SK-N-SH (cell line): ENCODE measurements at regions not wholly inside any gene's neighbourhood (a gene's known extent, or its start where the extent isn't known, plus 50 kb on each side); places are given as distances from the start of the nearest gene placed in this dataset.

ENCODE experiments used
- CTCF ChIA-PET: fragments of 300-600, 350-600 bp; formaldehyde crosslinking; extraction: SDS; loops from one replicate; lab custom pipeline; 2021; lab: Yijun Ruan, JAX
- POLR2A ChIA-PET: fragments of 350-600 bp; sonication (Branson Sonifier 250); formaldehyde crosslinking; extraction: SDS; loops from one replicate; lab custom pipeline; 2020; ENCODE audit warnings: antibody characterized with exemption, inconsistent platforms; lab: Yijun Ruan, JAX
- DNase-seq: peaks from one replicate; pipeline ENCODE4 v3.0.0; 2012
- H2AFZ ChIP-seq: fragments of 200-600 bp; sonication (generic); 2 replicates; pipeline ENCODE4 v1.8.1; 2016; ENCODE audit warnings: antibody characterized with exemption, mild to moderate bottlenecking, low read depth
- H3F3A ChIP-seq: fragments of 200-600 bp; sonication (generic); replicated peaks from 2 replicates; pipeline ENCODE3; 2016; ENCODE audit warnings: antibody characterized with exemption, mild to moderate bottlenecking; ENCODE audit not compliant: insufficient read depth
- H3K27ac ChIP-seq, 2 experiments: fragments of 200-500 bp in 1 of 2; fragments of 200-600 bp in 1 of 2; sonication (Bioruptor generic) in 1 of 2; sonication (generic), shearing (Covaris generic) in 1 of 2; 2 replicates each; pipeline versions ENCODE4 v1.5.1 to v1.6.1; 2014 to 2016; ENCODE audit warnings: low read depth in 2 of 2, inconsistent platforms in 1 of 2, low read length in 1 of 2, mild to moderate bottlenecking in 1 of 2, mixed read lengths in 1 of 2
- H3K27me3 ChIP-seq: fragments of 200-600 bp; sonication (generic), shearing (Covaris generic); 2 replicates; pipeline ENCODE4 v1.6.1; 2016; ENCODE audit warnings: mixed run types; ENCODE audit not compliant: insufficient read depth
- H3K36me3 ChIP-seq, 2 experiments: fragments of 200-500 bp in 1 of 2; fragments of 200-600 bp in 1 of 2; sonication (Bioruptor generic) in 1 of 2; sonication (generic) in 1 of 2; replicated peaks in 1 of 2; 2 replicates each; pipeline versions ENCODE3 to v1.5.1; 2014 to 2016; ENCODE audit warnings: low read length in 1 of 2, mild to moderate bottlenecking in 1 of 2; ENCODE audit not compliant: insufficient read depth in 2 of 2, control insufficient read depth in 1 of 2
- H3K4me1 ChIP-seq, 2 experiments: fragments of 200-500 bp in 1 of 2; fragments of 200-600 bp in 1 of 2; sonication (Bioruptor generic) in 1 of 2; sonication (generic), shearing (Covaris generic) in 1 of 2; 2 replicates each; pipeline versions ENCODE4 v1.5.1 to v1.6.1; 2014 to 2016; ENCODE audit warnings: low read depth in 1 of 2, low read length in 1 of 2, mixed run types in 1 of 2; ENCODE audit not compliant: insufficient read depth in 2 of 2, control insufficient read depth in 1 of 2
- H3K4me2 ChIP-seq: fragments of 200-600 bp; sonication (generic), shearing (Covaris generic); 2 replicates; pipeline ENCODE4 v1.6.1; 2017; ENCODE audit warnings: mixed run types
- H3K4me3 ChIP-seq, 2 experiments: fragments of 200-500 bp in 1 of 2; fragments of 200-600 bp in 1 of 2; sonication (Bioruptor generic) in 1 of 2; sonication (generic), shearing (Covaris generic) in 1 of 2; 2 replicates each; pipeline versions ENCODE4 v1.5.1 to v1.8.1; 2014 to 2016; ENCODE audit warnings: low read depth in 2 of 2, inconsistent platforms in 1 of 2, low read length in 1 of 2, mild to moderate bottlenecking in 1 of 2, mixed read lengths in 1 of 2, moderate library complexity in 1 of 2
- H3K79me2 ChIP-seq: fragments of 200-600 bp; sonication (generic); 2 replicates; pipeline ENCODE4 v1.8.1; 2017; ENCODE audit warnings: mild to moderate bottlenecking; ENCODE audit not compliant: insufficient read depth
- H3K9ac ChIP-seq: fragments of 200-600 bp; sonication (generic); 2 replicates; pipeline ENCODE4 v1.6.1; 2017; ENCODE audit warnings: mixed run types
- H3K9me2 ChIP-seq: fragments of 200-600 bp; sonication (generic); 2 replicates; pipeline ENCODE4 v1.6.1; 2017; ENCODE audit warnings: mixed run types
- H3K9me3 ChIP-seq: fragments of 200-600 bp; sonication (generic); 2 replicates; pipeline ENCODE4 v1.6.1; 2017; ENCODE audit warnings: mixed run types, mild to moderate bottlenecking, moderate library complexity
- H4K20me1 ChIP-seq: fragments of 200-600 bp; sonication (generic); 2 replicates; pipeline ENCODE4 v1.6.1; 2017; ENCODE audit warnings: mild to moderate bottlenecking, mixed run types; ENCODE audit not compliant: insufficient read depth
- EP300 ChIP-seq, 2 experiments: IDR thresholded peaks; 2 replicates each; pipeline versions ENCODE4 v1.4.0 to v1.6.1; 2012; ENCODE audit warnings: borderline replicate concordance in 1 of 2, low read depth in 1 of 2, low read length in 1 of 2
- FOSL2 ChIP-seq: IDR thresholded peaks from 2 replicates; pipeline ENCODE4 v1.4.0; 2012; ENCODE audit warnings: low read depth, mild to moderate bottlenecking, moderate library complexity, borderline replicate concordance
- MEF2A ChIP-seq: IDR thresholded peaks from 2 replicates; pipeline ENCODE4 v1.4.0; 2012; ENCODE audit warnings: low read depth, borderline replicate concordance
- NFIC ChIP-seq: IDR thresholded peaks from 2 replicates; pipeline ENCODE4 v1.4.0; 2012; ENCODE audit warnings: borderline replicate concordance
- NRF1 ChIP-seq: IDR thresholded peaks from 2 replicates; pipeline ENCODE4 v1.6.1; 2012; ENCODE audit warnings: low read depth, mild to moderate bottlenecking, low read length
- PBX3 ChIP-seq: IDR thresholded peaks from 2 replicates; pipeline ENCODE4; 2012
- POLR2AphosphoS5 ChIP-seq: IDR thresholded peaks from 2 replicates; pipeline ENCODE4 v1.6.1; 2012; ENCODE audit warnings: low read depth, low read length
- RAD21 ChIP-seq: IDR thresholded peaks from 2 replicates; pipeline ENCODE4 v1.6.1; 2012; ENCODE audit warnings: mild to moderate bottlenecking, low read length
- RFX5 ChIP-seq: IDR thresholded peaks from 2 replicates; pipeline ENCODE4 v1.6.1; 2012; ENCODE audit warnings: mild to moderate bottlenecking, improper control_type of control experiment, low read length
- RXRA ChIP-seq: IDR thresholded peaks from 2 replicates; pipeline ENCODE4 v1.4.0; 2012; ENCODE audit warnings: low read depth, mild to moderate bottlenecking, borderline replicate concordance
- TAF1 ChIP-seq: IDR thresholded peaks from 2 replicates; pipeline ENCODE4 v1.6.1; 2012; ENCODE audit warnings: low read depth, mild to moderate bottlenecking, low read length, moderate library complexity, borderline replicate concordance
- TCF12 ChIP-seq: IDR thresholded peaks from 2 replicates; pipeline ENCODE4 v1.4.0; 2012
- WGBS: methylation state at CpG from one replicate; pipeline ENCODE4 v1.1.6; 2017; ENCODE audit warnings: low lambda C conversion rate; 5-methylcytosine and 5-hydroxymethylcytosine counted together
- TF ChIP-seq, protein P1 (sequence below): IDR thresholded peaks from 2 replicates; pipeline ENCODE4 v1.4.0; 2012; ENCODE audit warnings: low read depth
- TF ChIP-seq, protein P2 (sequence below): IDR thresholded peaks from 2 replicates; pipeline ENCODE4 v1.6.1; 2012; ENCODE audit warnings: mild to moderate bottlenecking, low read depth, low read length, moderate library complexity

GRCh38 chr11:35057926-35058668 is 80.9 kb upstream of the CD44 start (continued):
- TF ChIP-seq, protein P1, sequence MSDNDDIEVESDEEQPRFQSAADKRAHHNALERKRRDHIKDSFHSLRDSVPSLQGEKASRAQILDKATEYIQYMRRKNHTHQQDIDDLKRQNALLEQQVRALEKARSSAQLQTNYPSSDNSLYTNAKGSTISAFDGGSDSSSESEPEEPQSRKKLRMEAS: no peak
- no peak for TF ChIP-seq NRF1
- TF ChIP-seq RAD21: no peak
- no peak for TF ChIP-seq FOSL2

DNA sequence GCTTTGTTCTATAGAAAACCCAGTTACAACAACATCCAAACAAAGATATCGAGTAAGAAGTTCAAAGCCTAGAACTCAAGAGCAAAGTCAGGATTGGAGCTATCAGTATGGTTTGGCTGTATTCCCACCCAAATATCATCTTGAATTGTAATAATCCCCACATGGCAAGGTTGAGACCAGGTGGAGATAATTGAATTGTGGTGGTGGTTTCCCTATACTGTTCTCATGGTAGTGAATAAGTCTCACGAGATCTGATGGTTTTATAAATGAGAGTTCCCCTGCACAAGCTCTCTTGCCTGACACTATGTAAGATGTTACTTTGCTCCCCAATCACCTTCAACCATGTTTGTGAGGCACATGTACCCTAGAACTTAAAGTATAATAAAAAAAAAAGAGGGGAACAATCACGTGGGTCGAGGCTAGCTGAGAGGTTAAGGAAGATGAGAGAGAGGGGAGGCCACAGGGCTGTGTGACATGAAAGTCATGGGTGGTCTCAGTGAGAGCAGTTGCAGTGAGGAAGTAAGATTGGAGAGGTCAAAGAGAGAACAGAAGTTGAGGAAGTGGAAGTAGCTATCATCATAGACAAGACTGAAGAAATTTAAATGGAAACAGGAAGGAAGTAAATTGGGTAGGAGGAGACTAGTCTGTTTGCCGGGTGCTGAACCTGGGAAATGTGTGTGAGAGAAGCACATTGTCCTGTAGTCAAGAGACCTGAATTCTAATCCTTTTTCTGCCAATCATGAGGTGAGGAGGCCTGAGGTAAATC is 80.1 kb upstream of the CD44 start:
- no peak overlapping the region for H3K9ac ChIP-seq
- no peak overlapping the region for H3K27ac ChIP-seq
- CTCF ChIA-PET: interaction anchor here (1.2 to 1.6 kb wide), 2 partner anchors 8 to 10 kb away, joined by 3 read pairs; no protein-coding TSS in a partner anchor
- DNase-seq: no peak
- no peaks in the 10 kb centered on the region for H3K9me2 ChIP-seq
- no peak overlapping the region for H3K4me2 ChIP-seq
- peaks cover 3 to 6% of the 10 kb centered on the region in 2 experiments; a peak in 2 of 4 replicates for H3K4me1 ChIP-seq
- 94% methylated on average over 5 of the region's 5 CpGs for WGBS
- H3K36me3 ChIP-seq: no peaks in the 10 kb centered on the region
- H3F3A ChIP-seq: peaks cover 2% of the 10 kb centered on the region
- H3K9me3 ChIP-seq: no peaks in the 10 kb centered on the region
- H2AFZ ChIP-seq: no peak overlapping the region
- TF ChIP-seq POLR2AphosphoS5: no peak
- TF ChIP-seq MEF2A: no peak
- TF ChIP-seq TAF1: no peak
- no peak for TF ChIP-seq NFIC
- TF ChIP-seq RXRA: no peak
- TF ChIP-seq TCF12: no peak
- POLR2A ChIA-PET: no interaction called here
- no peak overlapping the region for H3K4me3 ChIP-seq
- no peaks in the 10 kb centered on the region for H4K20me1 ChIP-seq
- no peaks in the 10 kb centered on the region for H3K27me3 ChIP-seq
- no peaks in the 10 kb centered on the region for H3K79me2 ChIP-seq

DNA sequence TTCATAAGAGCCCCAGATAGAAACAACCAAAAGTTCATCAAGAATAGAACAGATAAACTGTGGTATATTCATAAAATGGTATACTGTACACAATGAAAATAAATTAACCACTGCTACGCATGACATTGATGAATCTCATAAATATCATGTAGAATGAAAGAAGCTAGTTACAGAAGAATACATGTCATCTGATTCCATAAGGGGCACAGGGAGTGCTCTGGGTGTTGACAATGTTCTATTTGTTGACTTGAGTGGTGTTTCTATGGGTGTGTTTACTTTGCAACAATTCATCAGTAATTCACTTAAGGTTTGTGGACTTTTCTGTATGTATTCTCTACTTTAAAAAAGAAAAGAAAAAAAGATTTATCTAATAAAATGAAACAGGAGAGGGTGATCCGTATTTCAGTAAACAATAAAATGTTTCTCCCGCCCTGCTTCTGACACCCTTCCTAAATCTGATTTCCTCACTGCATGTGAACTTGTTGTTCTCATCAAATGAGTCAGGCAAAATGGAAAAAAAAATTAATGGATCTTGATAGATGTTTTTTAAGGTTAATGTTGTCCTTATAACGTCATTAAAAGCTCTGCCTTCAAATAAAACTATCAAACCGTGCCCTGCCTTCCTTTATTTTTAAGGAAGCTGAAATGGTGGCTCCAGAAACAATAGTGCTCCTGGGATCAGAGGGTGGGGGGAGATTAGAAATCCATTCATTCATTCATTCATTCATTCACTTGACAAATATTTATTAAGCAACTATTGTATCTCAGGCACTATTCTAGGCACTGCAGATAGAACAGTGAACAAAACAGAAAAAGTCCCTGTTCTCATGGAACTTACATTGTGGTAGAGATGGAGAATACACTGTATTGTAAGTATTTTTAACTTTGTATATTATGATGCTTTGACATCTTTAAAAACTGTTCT is 77.2 kb upstream of the CD44 start:
- Histone ChIP-seq H2AFZ (no peak overlapping the region), H4K20me1 (no peaks in the 10 kb centered on the region), H3K27ac (no peak overlapping the region), H3K4me2 (no peak overlapping the region), H3K9me2 (no peaks in the 10 kb centered on the region), H3K27me3 (no peaks in the 10 kb centered on the region), H3K4me1 (peaks cover 12% of the 10 kb centered on the region in 2 experiments; a peak in 3 of 4 replicates), H3F3A (peaks cover 8% of the 10 kb centered on the region), H3K79me2 (no peaks in the 10 kb centered on the region), H3K36me3 (no peaks in the 10 kb centered on the region), H3K9me3 (no peaks in the 10 kb centered on the region), H3K9ac (no peak overlapping the region), H3K4me3 (no peak overlapping the region)
- 89% methylated on average over 5 of the region's 5 CpGs for WGBS
- DNase-seq: no peak
- POLR2A ChIA-PET: no interaction called here
- no peak for TF ChIP-seq PBX3
- TF ChIP-seq, protein P2, sequence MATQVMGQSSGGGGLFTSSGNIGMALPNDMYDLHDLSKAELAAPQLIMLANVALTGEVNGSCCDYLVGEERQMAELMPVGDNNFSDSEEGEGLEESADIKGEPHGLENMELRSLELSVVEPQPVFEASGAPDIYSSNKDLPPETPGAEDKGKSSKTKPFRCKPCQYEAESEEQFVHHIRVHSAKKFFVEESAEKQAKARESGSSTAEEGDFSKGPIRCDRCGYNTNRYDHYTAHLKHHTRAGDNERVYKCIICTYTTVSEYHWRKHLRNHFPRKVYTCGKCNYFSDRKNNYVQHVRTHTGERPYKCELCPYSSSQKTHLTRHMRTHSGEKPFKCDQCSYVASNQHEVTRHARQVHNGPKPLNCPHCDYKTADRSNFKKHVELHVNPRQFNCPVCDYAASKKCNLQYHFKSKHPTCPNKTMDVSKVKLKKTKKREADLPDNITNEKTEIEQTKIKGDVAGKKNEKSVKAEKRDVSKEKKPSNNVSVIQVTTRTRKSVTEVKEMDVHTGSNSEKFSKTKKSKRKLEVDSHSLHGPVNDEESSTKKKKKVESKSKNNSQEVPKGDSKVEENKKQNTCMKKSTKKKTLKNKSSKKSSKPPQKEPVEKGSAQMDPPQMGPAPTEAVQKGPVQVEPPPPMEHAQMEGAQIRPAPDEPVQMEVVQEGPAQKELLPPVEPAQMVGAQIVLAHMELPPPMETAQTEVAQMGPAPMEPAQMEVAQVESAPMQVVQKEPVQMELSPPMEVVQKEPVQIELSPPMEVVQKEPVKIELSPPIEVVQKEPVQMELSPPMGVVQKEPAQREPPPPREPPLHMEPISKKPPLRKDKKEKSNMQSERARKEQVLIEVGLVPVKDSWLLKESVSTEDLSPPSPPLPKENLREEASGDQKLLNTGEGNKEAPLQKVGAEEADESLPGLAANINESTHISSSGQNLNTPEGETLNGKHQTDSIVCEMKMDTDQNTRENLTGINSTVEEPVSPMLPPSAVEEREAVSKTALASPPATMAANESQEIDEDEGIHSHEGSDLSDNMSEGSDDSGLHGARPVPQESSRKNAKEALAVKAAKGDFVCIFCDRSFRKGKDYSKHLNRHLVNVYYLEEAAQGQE: no peak
- no peak for TF ChIP-seq RFX5
- TF ChIP-seq EP300 (IDR thresholded peaks at IDR 0.05; ENCODE audit: borderline replicate concordance in 1 of 2, low read depth in 1 of 2, low read length in 1 of 2): no peak
- TF ChIP-seq, all 33 proteins: peak for 0
- CTCF ChIA-PET: no interaction called here
